ENCODE measurements at regions not wholly inside any gene's neighbourhood (a gene's known extent, or its start where the extent isn't known, plus 50 kb on each side); places are given as distances from the start of the nearest gene placed in this dataset.
"Not testable (repeated sequence)": the region's sequence is repeated elsewhere in the genome, so short reads cannot be mapped to it uniquely, and the experiment has no call there.

GRCh38 chr4:159705334-159705733, 602.5 kb downstream of the RAPGEF2 start:
- Histone ChIP-seq H3K4me3 (no peak overlapping the region), H3K9me3 (ENCODE audit: low read depth, low read length) (peaks cover 9% of the 10 kb centered on the region)

GRCh38 chr4:159706704-159707103, 603.8 kb downstream of the RAPGEF2 start:
- Histone ChIP-seq H3K36me3 (ENCODE audit: insufficient read depth, low read length) (no peaks in the 10 kb centered on the region), H3K27ac (no peak overlapping the region), H3K9me3 (ENCODE audit: low read depth, low read length) (0 out of 2 replicates have a peak, but pooled peaks cover 2% of the 10 kb centered on the region), H3K4me3 (no peak overlapping the region), H3K9ac (ENCODE audit: insufficient read length) (no peak overlapping the region)
- TF ChIP-seq EZH2 (IDR thresholded peaks at IDR 0.05) (no peak), POLR2AphosphoS5 (IDR thresholded peaks at IDR 0.05; ENCODE audit: borderline replicate concordance, low read depth, low read length) (no peak), FOXP2 (optimal IDR thresholded peaks at IDR 0.05; ENCODE audit: control extremely low read depth, extremely low read length, insufficient read depth) (no peak)
- DNase-seq (ENCODE audit: low read depth, low spot score) = no peak

More at GRCh38 chr4:159705334-159705733, 602.5 kb downstream of the RAPGEF2 start:
- no peak overlapping the region for H3K27ac ChIP-seq
- no peak for TF ChIP-seq POLR2AphosphoS5 (IDR thresholded peaks at IDR 0.05; ENCODE audit: borderline replicate concordance, low read depth, low read length)
- TF ChIP-seq FOXP2 (optimal IDR thresholded peaks at IDR 0.05; ENCODE audit: control extremely low read depth, extremely low read length, insufficient read depth) = no peak
- no peak for TF ChIP-seq EZH2 (IDR thresholded peaks at IDR 0.05)
- H3K36me3 ChIP-seq (ENCODE audit: insufficient read depth, low read length) = no peaks in the 10 kb centered on the region
- no peak for DNase-seq (ENCODE audit: low read depth, low spot score)
- no peak overlapping the region for H3K9ac ChIP-seq (ENCODE audit: insufficient read length)

DNA sequence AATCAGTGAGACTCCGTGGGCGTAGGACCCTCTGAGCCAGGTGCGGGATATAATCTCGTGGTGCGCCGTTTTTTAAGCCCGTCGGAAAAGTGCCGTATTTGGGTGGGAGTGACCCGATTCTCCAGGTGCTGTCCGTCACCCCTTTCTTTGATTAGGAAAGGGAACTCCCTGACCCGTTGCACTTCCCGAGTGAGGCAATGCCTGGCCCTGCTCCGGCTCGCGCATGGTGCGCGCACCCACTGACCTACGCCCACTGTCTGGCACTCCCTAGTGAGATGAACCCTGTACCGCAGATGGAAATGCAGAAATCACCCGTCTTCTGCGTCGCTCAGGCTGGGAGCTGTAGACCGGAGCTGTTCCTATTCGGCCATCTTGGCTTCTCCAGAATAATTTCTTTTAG, 612.3 kb downstream of the RAPGEF2 start:
- H3K9ac ChIP-seq (ENCODE audit: insufficient read length); H3K9me3 ChIP-seq (ENCODE audit: low read depth, low read length); H3K4me3 ChIP-seq; DNase-seq (ENCODE audit: low read depth, low spot score); H3K27ac ChIP-seq; H3K36me3 ChIP-seq (ENCODE audit: insufficient read depth, low read length): not testable (repeated sequence)

DNA sequence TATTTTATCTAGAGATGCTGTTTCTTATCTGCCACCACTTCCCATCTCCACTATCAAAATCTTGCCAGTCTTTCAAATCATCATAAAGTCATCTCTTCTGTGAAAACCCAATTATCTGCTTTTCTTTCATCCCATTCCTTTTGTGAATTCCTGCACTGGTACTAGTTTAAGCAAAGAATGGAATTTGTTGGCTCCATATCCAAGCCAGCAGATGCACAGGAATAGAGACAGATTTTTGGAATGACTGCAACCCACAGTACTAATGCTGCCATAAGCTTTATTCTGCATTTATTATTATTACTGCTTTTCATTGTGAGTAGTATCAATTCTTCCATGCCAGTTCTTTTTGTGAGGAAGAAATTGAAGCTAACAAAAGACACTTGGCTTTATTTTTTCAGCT, 616.7 kb downstream of the RAPGEF2 start:
- Histone ChIP-seq H3K27ac (no peak overlapping the region), H3K36me3 (ENCODE audit: insufficient read depth, low read length) (peaks cover 8% of the 10 kb centered on the region), H3K4me3 (no peak overlapping the region), H3K9me3 (ENCODE audit: low read depth, low read length) (no peaks in the 10 kb centered on the region), H3K9ac (ENCODE audit: insufficient read length) (no peak overlapping the region)
- DNase-seq (ENCODE audit: low read depth, low spot score) = no peak
- TF ChIP-seq POLR2AphosphoS5 (IDR thresholded peaks at IDR 0.05; ENCODE audit: borderline replicate concordance, low read depth, low read length) = no peak
- TF ChIP-seq EZH2 (IDR thresholded peaks at IDR 0.05) = no peak
- no peak for TF ChIP-seq FOXP2 (optimal IDR thresholded peaks at IDR 0.05; ENCODE audit: control extremely low read depth, extremely low read length, insufficient read depth)

GRCh38 chr4:159722052-159722451, 619.2 kb downstream of the RAPGEF2 start:
- no peak for DNase-seq (ENCODE audit: low read depth, low spot score)
- Histone ChIP-seq H3K36me3 (ENCODE audit: insufficient read depth, low read length) (peaks cover 4% of the 10 kb centered on the region; the same call in 1 of the 2 replicates), H3K9me3 (ENCODE audit: low read depth, low read length) (no peaks in the 10 kb centered on the region), H3K4me3 (no peak overlapping the region), H3K9ac (ENCODE audit: insufficient read length) (no peak overlapping the region), H3K27ac (no peak overlapping the region)
- no peak for TF ChIP-seq FOXP2 (optimal IDR thresholded peaks at IDR 0.05; ENCODE audit: control extremely low read depth, extremely low read length, insufficient read depth)
- TF ChIP-seq EZH2 (IDR thresholded peaks at IDR 0.05) = no peak
- TF ChIP-seq POLR2AphosphoS5 (IDR thresholded peaks at IDR 0.05; ENCODE audit: borderline replicate concordance, low read depth, low read length) = no peak

- Histone ChIP-seq H3K9me3 (ENCODE audit: low read depth, low read length) (no peaks in the 10 kb centered on the region), H3K27ac (no peak overlapping the region), H3K9ac (ENCODE audit: insufficient read length) (no peak overlapping the region), H3K4me3 (no peak overlapping the region), H3K36me3 (ENCODE audit: insufficient read depth, low read length) (peaks cover 4% of the 10 kb centered on the region; the same call in 1 of the 2 replicates)
- TF ChIP-seq EZH2 (IDR thresholded peaks at IDR 0.05) (no peak), FOXP2 (optimal IDR thresholded peaks at IDR 0.05; ENCODE audit: control extremely low read depth, extremely low read length, insufficient read depth) (no peak), POLR2AphosphoS5 (IDR thresholded peaks at IDR 0.05; ENCODE audit: borderline replicate concordance, low read depth, low read length) (no peak)
- DNase-seq (ENCODE audit: low read depth, low spot score) = no peak
Measured at GRCh38 chr4:159722918-159723317, 620.0 kb downstream of the RAPGEF2 start.

DNA sequence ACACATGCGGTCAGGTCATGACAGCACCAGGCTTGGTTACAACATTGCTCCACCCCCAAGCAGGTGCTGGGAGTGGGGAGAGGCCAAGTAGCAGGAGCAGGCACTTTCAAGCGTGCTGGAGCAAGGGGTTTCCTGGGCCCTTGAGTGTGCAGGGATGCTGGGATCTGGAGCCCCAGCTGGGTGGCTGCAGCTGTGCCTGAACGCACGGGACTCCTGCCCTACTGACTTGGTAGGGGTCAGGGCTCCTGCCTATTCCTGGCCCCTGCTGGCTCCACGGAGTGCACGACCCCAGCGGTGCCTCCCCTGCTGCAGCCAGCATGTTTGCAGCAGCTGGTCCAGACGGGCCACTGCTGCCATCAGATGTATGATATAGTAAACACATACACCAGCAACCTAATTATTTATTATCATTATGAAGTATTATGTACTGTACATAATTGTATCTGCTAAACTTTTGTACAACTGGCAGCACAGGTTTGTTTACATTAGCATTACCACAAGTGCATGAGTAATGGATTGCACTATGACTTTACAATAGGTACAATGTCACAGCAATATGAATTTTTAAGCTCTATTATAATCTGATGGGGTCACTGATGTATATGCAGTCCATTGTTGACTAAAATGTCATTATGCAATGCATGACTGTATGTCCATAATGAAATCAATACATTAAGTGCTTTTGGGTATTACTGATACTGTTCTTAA, 620.6 kb downstream of the RAPGEF2 start:
- H3K27ac ChIP-seq = no peak overlapping the region
- peaks cover 4% of the 10 kb centered on the region; the same call in 1 of the 2 replicates for H3K36me3 ChIP-seq (ENCODE audit: insufficient read depth, low read length)
- no peaks in the 10 kb centered on the region for H3K9me3 ChIP-seq (ENCODE audit: low read depth, low read length)
- no peak overlapping the region for H3K4me3 ChIP-seq
- TF ChIP-seq EZH2 (IDR thresholded peaks at IDR 0.05) (no peak), POLR2AphosphoS5 (IDR thresholded peaks at IDR 0.05; ENCODE audit: borderline replicate concordance, low read depth, low read length) (no peak), FOXP2 (optimal IDR thresholded peaks at IDR 0.05; ENCODE audit: control extremely low read depth, extremely low read length, insufficient read depth) (no peak)
- no peak for DNase-seq (ENCODE audit: low read depth, low spot score)
- H3K9ac ChIP-seq (ENCODE audit: insufficient read length) = no peak overlapping the region

- no peak for TF ChIP-seq FOXP2 (optimal IDR thresholded peaks at IDR 0.05; ENCODE audit: control extremely low read depth, extremely low read length, insufficient read depth)
- no peak for TF ChIP-seq EZH2 (IDR thresholded peaks at IDR 0.05)
- no peak for TF ChIP-seq POLR2AphosphoS5 (IDR thresholded peaks at IDR 0.05; ENCODE audit: borderline replicate concordance, low read depth, low read length)
- no peak overlapping the region for H3K27ac ChIP-seq
- H3K4me3 ChIP-seq = no peak overlapping the region
- DNase-seq (ENCODE audit: low read depth, low spot score) = no peak
- no peaks in the 10 kb centered on the region; the same call in 1 of the 2 replicates for H3K36me3 ChIP-seq (ENCODE audit: insufficient read depth, low read length)
- H3K9me3 ChIP-seq (ENCODE audit: low read depth, low read length) = no peaks in the 10 kb centered on the region
- H3K9ac ChIP-seq (ENCODE audit: insufficient read length) = no peak overlapping the region
Measured at GRCh38 chr4:159725571-159725970, 622.7 kb downstream of the RAPGEF2 start.
